ENCODE measurements at regions not wholly inside any gene's neighbourhood (a gene's known extent, or its start where the extent isn't known, plus 50 kb on each side); places are given as distances from the start of the nearest gene placed in this dataset.

DNA sequence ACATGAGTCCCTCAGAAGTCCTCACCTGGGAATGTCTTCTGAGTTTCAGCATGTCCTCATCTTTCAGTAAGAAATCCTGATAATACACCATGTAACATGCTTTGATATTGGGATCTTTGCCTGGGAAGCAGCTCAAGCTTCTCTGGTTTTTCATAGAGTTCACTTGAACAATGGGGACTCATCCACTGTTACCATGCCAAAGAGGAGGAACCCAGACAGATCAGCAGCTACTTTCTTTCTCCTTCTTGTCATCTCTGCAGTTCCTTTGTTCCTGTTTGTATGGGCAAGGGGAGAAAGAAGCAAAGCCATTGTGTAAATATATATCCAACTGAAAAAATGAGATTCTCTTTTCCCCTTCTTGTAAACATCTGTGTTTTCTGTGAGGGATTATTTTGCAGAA, 450.6 kb upstream of the HS3ST5 start (continued):
- TF ChIP-seq, protein P1, sequence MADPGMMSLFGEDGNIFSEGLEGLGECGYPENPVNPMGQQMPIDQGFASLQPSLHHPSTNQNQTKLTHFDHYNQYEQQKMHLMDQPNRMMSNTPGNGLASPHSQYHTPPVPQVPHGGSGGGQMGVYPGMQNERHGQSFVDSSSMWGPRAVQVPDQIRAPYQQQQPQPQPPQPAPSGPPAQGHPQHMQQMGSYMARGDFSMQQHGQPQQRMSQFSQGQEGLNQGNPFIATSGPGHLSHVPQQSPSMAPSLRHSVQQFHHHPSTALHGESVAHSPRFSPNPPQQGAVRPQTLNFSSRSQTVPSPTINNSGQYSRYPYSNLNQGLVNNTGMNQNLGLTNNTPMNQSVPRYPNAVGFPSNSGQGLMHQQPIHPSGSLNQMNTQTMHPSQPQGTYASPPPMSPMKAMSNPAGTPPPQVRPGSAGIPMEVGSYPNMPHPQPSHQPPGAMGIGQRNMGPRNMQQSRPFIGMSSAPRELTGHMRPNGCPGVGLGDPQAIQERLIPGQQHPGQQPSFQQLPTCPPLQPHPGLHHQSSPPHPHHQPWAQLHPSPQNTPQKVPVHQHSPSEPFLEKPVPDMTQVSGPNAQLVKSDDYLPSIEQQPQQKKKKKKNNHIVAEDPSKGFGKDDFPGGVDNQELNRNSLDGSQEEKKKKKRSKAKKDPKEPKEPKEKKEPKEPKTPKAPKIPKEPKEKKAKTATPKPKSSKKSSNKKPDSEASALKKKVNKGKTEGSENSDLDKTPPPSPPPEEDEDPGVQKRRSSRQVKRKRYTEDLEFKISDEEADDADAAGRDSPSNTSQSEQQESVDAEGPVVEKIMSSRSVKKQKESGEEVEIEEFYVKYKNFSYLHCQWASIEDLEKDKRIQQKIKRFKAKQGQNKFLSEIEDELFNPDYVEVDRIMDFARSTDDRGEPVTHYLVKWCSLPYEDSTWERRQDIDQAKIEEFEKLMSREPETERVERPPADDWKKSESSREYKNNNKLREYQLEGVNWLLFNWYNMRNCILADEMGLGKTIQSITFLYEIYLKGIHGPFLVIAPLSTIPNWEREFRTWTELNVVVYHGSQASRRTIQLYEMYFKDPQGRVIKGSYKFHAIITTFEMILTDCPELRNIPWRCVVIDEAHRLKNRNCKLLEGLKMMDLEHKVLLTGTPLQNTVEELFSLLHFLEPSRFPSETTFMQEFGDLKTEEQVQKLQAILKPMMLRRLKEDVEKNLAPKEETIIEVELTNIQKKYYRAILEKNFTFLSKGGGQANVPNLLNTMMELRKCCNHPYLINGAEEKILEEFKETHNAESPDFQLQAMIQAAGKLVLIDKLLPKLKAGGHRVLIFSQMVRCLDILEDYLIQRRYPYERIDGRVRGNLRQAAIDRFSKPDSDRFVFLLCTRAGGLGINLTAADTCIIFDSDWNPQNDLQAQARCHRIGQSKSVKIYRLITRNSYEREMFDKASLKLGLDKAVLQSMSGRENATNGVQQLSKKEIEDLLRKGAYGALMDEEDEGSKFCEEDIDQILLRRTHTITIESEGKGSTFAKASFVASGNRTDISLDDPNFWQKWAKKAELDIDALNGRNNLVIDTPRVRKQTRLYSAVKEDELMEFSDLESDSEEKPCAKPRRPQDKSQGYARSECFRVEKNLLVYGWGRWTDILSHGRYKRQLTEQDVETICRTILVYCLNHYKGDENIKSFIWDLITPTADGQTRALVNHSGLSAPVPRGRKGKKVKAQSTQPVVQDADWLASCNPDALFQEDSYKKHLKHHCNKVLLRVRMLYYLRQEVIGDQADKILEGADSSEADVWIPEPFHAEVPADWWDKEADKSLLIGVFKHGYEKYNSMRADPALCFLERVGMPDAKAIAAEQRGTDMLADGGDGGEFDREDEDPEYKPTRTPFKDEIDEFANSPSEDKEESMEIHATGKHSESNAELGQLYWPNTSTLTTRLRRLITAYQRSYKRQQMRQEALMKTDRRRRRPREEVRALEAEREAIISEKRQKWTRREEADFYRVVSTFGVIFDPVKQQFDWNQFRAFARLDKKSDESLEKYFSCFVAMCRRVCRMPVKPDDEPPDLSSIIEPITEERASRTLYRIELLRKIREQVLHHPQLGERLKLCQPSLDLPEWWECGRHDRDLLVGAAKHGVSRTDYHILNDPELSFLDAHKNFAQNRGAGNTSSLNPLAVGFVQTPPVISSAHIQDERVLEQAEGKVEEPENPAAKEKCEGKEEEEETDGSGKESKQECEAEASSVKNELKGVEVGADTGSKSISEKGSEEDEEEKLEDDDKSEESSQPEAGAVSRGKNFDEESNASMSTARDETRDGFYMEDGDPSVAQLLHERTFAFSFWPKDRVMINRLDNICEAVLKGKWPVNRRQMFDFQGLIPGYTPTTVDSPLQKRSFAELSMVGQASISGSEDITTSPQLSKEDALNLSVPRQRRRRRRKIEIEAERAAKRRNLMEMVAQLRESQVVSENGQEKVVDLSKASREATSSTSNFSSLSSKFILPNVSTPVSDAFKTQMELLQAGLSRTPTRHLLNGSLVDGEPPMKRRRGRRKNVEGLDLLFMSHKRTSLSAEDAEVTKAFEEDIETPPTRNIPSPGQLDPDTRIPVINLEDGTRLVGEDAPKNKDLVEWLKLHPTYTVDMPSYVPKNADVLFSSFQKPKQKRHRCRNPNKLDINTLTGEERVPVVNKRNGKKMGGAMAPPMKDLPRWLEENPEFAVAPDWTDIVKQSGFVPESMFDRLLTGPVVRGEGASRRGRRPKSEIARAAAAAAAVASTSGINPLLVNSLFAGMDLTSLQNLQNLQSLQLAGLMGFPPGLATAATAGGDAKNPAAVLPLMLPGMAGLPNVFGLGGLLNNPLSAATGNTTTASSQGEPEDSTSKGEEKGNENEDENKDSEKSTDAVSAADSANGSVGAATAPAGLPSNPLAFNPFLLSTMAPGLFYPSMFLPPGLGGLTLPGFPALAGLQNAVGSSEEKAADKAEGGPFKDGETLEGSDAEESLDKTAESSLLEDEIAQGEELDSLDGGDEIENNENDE (IDR thresholded peaks at IDR 0.05; ENCODE audit: insufficient replicate concordance, low read length) = no peak
- TF ChIP-seq POLR2AphosphoS5 (IDR thresholded peaks at IDR 0.05; ENCODE audit: low read depth, low read length) (no peak), FOSL1 (IDR thresholded peaks at IDR 0.05; ENCODE audit: insufficient read depth, low read depth, low read length) (no peak), BCL11A (IDR thresholded peaks at IDR 0.05; ENCODE audit: low read depth in 2 of 2, low read length in 2 of 2) (no peak)
